ENCODE measurements at regions not wholly inside any gene's neighbourhood (a gene's known extent, or its start where the extent isn't known, plus 50 kb on each side); places are given as distances from the start of the nearest gene placed in this dataset.

DNA sequence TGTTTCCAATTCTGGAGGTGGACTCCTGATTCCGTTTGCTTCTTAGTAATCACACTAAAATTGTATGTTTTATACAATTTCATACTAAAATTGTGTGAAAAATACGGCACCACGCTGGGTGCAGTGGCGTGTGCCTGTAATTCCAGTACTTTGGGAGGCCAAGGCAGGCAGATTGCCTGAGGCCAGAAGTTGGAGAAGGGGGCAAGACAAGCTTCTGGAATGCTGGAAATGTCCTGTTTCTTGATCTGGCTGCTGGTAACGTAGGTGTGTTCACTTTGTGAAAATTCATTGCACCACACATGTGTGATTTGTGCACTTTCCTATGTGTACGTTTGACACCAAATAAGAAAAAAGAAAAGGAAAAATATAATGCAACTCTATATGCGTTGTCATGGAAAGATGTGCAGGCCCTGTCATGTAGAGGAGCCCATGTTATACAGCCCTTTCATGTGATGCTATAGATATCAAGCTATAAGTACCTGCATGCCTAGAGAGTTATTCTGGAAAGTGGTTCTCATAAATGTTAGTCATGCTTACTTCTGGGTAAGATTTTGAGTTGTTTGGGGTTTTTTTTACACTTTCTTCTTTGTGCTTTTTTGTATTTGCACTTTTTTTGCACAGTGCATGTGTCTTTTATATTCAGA, 119.9 kb downstream of the TMEM174 start:
- DNase-seq (ENCODE audit: low read depth in 2 of 2): no peak

DNA sequence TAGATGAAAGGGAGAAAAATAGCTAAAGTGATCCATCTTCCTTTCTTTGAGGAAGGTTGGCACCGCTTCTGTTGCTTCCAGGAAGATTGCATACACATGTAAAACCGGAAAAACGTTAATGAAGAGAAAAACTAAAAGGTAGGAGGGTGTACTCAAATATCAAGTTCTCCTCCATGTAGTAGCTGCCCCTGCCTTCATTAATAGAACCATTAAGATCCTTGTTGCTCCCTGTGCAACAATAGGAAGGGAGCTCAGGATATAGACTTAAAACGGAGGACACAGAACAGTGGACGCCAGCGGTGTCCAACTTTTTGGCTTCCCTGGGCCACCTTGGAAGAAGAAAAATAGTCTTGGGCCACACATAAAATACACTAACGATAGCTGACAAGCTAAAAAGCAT, 118.9 kb downstream of the TMEM174 start:
- DNase-seq (ENCODE audit: low read depth in 2 of 2): no peak

DNA sequence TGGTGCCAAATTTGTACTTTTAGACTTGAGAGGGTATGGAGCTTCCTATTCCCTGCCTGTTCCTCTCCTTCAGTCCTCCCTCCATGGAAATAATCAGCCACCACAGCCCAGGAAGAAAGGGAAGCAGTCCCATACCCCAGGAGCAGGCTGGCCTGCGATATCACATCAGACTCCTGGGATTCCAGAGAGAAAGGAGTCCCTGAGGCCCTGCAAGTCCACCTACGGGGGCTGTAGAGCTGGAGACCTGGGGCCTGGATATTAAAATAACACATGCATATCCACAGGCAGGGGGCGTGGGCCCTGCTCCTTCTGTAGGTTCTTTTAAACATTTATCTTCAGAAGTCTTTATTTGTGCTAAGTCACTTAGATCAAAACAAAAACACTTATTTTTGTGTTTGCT, 117.2 kb downstream of the TMEM174 start:
- DNase-seq (ENCODE audit: low read depth in 2 of 2): no peak

DNA sequence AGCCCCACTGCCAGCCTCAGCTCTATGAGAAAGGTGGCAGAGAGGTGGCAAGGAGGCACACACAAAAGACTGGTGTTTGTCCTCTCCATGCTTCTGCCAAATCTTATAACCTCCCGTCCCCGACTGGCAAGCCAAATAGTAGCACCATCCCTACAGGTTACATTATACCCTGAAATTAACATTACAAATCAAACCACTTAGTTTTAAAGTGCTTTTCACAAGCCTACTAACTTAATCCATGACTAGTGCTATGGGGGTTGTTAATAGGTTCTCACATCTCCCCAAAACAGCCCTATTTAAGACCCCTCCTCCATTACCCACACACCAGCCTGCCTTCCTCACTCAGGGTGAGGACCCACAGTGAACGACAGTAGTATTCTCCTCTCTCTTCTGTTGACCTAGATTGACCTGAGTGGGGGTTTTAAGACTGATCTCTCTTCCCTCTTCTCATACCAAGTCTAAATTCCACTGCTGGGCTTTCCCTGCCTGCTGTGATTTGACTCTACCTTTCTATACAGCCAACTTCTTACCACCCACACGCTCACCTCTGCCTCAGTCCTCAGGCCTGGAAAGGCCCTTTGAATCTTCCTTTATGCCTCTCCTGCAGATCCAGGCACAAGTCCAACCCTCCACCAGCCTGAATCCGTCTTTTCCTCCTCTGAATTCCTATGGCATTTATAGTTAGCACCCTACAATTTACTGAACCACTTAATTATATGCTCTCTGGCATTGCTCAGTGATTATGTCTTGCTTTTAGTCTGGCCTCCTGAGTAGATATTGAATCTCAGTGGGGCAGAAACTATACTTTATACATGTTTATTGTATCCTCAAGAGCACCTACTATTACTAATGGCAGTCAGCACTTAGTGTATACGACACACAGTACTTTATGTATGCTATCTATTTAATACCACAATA, 116.1 kb downstream of the TMEM174 start:
- DNase-seq (ENCODE audit: low read depth in 2 of 2): no peak

DNA sequence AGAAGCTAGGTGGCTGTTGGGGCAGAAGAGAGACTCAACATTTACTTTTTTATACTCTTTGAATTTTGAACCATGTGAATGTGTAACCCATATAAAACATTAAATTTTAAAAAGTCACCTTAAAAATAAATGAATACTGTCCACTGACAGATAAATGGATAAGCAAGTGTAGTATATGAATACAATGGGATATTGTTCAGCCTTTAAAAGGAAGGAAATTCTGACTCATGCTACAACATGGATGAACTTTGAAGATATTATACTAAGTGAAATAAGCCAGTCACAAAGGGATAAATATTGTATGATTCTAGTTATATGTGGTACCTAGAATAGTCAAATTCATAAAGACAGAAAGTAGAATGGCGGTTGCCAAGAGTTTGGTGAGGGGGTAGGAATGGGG, 113.9 kb downstream of the TMEM174 start:
- DNase-seq (ENCODE audit: low read depth in 2 of 2): no peak

DNA sequence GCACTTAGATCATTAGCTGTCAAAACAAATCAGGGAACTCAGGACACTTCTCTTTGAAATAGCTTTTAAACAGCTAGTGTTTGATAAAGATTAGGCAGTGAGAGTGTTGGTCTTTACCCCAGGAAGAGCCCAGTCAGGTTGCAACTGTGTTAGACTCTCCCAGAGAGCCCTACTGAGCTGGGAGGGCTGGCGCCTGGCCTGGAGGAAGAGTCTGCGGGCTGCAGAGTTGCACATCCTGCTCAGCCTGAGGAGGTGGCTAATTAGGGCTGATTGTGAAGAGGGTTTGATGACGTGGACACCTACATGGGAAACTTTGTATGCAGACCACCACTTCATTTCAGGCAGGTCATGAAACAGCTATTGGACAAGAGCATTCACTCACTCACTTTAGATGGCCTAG, 112.0 kb downstream of the TMEM174 start:
- DNase-seq (ENCODE audit: low read depth in 2 of 2): no peak

DNA sequence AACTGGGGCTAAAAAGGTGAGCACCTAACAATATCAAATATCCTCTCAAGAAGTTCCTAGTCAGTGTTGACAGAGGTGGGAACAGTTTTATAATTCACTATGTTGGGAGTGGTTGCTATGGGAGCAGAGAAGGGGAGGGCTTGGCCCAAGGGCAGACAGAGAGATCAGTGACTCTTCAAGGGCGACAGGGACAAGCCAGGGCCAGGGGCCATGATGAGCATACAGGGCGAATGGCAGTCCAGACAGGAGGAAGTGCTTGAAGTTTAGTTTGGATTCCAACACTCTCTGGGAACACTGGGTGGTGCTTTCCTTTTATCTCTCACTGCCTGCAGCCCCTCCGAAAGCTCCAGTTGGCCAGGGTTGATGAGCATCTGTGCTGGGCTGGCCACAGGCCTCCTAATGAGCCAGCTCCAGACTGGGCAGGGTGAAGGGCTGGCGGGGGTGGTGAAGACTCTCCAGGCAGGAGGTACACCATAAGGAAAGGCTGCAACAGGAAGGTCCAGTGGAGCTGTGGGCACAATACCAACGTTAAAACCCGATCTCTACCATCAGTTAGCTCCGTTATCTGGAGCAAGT, 111.3 kb downstream of the TMEM174 start:
- no peak for DNase-seq (ENCODE audit: low read depth in 2 of 2)

DNA sequence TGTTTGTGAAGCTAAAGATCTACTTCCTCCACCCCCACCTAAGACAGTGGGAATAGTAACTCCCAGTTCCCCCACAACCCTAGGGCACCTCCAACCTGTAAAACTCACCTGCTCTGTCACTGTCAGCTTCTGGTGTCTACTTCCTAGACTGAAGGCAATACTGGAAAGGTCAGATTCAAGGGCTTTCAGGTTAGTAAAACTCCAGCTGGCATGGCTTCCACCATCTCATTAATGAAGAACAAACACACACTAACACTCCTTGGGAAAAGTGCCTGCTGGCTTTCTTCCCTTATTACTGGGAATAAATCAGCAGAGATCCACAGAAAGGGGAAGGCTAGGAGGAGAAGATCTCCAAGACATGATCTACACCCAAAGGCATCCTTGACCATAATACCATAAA, 109.9 kb downstream of the TMEM174 start:
- no peak for DNase-seq (ENCODE audit: low read depth in 2 of 2)

DNA sequence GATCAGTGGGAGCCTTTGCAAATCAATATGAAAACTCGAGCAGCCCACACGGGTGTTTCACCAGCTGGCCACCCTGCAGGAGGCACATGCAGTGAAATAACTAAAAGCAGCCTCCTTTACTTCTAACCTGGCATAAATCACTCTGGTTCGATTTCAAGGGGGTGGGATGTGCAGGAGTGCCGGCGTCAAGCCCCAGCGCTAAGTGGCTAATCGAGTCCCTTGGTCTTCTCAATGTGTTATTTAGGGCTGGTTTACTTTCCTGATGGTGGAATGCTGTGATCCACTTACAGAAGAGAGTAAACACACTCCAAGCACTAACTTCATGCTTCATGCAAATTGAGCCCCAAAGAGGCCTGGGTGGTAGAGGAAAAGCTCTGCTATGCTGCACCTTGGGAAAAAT, 109.4 kb downstream of the TMEM174 start:
- DNase-seq (ENCODE audit: low read depth in 2 of 2): no peak

DNA sequence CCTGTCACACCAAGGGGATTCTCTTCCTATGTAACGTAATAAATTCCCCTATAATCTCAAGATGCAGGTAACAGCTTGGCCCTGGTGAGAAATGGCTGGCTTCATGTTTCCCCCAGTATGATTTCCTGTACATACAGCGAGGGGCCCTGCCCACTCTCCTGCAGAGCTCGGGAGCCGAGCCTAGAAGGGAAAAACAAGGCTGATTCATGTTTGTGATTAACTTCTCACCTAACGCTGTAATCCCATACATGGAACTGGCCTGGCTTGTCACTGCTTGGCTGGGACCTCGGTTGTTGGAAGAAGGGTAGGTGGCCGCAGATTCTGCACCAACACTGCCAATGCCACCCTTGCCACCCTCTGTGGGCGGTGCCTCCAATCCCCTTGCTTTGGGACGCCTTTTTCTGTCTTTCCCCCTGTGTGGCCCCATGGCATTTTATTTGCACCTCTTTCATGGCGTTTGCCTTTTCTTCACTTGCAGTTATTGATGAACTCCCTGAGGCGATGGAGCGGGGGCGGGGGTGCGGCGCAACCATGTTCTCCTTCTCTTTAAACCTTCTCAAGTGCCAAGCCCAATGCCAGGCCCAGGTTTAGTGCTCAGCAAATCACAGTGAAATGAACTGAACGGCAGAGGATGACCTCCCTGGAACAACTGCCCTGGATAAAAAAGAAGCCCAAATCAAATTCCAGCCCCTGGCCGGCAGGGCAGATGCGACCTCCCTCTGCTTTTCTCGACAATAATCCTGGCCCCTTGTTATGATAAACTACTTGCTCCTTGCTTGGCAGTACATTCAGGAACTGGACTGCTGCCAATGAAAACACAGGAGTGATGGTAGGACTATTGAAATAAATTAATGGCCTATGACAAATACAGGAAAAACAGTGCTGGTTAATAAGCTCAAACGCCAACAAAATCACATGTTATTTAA, 108.1 kb downstream of the TMEM174 start:
- DNase-seq (ENCODE audit: low read depth in 2 of 2): no peak

DNA sequence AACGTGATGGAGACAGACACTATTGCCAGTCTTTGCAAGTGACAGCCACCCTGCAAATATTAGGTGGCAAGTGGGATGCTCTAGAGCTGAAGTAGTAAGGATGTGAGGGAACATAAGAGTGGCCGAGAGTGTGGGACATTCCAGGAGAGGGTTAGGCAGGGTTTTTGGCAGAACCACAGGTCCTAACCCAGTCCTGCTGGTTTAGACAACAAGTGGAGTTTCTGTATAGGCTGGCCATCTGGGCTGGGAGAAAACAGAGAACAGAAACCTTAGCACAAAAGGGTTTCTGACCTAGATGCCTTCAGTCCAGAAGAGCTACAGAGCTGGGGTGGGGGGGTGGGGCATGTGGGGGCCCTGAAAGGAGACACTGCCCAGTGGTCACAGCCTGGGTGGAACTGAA, 107.4 kb downstream of the TMEM174 start:
- no peak for DNase-seq (ENCODE audit: low read depth in 2 of 2)

DNA sequence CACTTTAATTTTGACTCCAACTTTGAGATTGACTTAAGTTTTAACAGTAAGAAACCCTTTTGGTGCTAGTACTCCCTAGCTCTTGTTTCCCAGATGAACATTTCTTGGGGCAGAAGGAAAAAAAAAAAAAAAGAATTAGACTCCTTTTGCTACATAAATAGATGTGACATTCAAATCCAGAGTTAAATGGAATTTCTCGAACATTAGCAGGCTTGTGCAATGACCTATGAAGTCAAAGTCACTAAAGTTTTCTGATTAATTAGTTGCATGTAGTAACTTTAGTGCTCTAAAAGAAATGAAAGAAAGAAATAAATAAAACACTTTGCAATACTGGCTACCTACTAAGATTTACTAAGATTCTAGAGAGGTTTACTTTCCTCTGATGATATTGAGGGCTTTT, 106.8 kb downstream of the TMEM174 start:
- no peak for DNase-seq (ENCODE audit: low read depth in 2 of 2)

DNA sequence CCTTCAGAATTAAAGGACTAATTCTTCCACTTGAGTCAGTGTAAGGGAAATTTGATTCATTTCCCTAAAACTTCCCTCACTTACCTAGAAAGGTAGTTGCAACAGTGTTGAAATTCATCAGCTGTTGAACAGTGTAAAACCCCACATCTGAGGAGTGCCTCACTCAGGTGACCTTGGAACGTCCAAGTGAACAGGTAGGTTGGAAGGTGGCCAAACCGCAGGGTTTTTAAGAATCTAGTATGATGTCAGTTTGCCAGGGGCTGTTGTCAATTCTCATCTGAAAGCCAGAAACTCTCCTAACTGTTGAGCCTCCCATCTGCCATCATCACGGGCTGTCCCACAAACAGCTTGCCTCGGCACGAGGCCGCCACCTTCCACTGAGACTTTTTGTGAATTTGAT, 105.7 kb downstream of the TMEM174 start:
- DNase-seq (ENCODE audit: low read depth in 2 of 2): no peak

DNA sequence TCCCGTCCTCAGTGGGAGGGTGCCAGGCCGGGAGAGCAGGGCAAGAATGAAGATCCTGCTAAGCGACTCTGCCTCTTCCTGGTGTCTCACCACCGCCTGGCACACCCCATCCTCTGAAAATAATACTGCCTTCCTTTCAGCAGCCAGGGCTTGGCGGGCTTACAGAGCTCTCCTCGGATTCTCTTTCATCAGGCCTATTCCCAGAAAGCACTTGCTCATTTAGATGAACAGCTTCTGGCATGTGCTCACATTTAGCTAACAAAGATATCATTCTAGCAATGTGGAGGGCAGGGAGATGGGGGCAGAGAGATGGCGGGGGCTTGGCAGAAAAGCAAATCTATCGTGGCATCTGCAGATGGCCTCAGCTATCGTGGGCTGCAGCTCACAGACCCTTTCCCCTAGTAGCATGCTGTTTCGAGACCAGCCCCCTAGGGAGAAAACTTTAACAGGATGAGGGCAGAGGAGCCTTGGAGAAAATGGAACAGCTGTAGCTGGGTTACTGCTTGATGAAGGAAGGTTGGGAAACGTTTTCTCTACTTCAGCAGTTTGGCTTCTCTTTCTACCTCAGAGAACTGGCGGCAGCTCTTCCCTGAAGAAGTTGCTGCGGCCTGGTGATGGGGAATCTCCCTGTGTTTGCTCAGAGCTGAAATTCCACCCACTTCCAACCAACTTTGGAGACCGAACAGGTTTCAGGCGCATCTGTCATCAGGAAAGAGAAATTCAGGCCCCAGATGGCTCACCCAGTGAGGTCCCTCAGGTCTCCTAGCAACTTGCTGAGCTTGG, 102.1 kb downstream of the TMEM174 start:
- no peak for DNase-seq (ENCODE audit: low read depth in 2 of 2)

DNA sequence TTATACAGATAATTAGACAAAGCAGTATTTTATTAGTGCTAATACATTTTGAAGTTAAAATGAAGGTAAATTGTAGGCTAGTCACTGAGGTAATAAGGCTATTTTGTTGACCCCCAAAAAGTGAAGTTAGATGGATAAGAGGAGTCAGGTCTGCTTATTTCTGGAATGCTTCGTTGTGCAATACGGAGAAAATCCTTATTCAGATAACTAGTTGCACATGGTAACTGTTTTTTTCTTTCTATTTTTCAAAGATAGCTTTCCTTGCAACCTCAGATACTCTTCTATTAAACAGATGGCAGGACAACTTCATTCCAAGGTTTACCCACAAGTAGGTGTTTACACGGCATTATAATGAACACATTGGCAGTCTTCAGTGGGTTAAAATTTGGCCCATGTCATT, 101.1 kb downstream of the TMEM174 start:
- DNase-seq (ENCODE audit: low read depth in 2 of 2): no peak

DNA sequence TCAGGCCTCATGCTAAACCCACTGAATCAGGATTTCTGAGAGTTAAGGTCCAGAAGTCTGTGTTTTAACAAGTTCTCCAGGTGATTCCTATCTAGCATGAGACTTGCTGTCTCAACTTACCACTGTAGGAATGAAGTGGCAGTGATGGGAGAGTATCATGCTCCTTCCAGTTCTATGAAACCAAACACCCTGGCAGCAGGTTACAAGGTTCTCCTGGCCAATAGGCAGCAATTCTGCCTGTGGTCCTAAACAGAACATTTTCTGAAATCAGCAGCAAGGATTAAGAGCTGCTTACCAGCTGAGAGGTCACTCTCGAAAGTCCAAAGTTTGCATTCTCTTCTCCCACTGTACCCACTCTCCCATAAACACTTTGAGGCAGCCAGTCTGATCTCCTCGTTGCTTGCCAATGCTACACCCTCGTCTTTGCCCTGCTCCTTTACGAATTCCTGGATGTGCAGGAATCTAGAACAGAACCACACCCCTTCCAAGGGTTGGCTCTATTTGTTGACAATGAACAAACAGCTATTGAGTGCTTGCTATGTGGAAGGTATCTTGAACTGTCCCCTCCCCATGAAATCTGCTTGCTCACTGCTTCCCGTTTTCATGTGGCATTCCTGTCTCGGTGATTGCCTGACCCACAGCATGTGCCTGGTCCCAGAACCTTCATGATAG, 100.5 kb downstream of the TMEM174 start:
- no peak for DNase-seq (ENCODE audit: low read depth in 2 of 2)

DNA sequence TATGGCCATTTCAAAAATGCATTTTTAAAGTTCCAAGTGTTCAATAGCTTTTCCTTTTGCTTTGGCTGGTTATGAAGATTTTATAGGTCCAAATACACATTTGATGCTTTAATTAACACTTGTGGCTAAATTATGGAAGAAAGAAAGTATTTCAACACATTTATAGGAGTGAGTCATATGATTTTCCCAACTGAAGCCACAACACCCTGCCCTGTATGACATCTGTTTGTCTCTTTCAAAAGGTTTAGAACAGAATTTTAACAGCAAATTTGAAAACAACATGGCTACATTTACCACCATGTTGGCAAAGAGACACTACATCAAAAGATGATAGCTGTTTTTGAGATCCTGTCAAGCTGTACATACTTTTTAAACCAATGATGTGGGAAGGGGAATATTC, 99.4 kb downstream of the TMEM174 start:
- no peak for DNase-seq (ENCODE audit: low read depth in 2 of 2)

DNA sequence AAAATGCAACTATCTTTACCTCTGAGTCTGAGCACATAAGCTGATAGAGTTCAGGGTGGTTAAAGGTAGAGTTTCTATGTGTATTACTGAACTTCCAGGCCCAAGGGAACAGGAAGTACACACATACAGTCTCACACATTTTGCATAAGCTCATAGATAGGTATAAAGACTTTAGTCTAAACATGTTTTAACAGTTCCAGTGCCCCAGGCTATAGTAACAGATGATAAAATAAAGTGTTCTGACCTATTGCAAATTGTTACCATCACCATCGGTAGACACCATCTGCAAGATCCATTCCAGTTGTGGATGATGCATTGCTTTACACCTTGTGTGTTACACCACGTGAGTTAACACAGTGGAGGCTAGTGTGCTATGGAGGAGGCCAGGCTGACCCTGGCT, 95.8 kb downstream of the TMEM174 start:
- DNase-seq (ENCODE audit: low read depth in 2 of 2): no peak

DNA sequence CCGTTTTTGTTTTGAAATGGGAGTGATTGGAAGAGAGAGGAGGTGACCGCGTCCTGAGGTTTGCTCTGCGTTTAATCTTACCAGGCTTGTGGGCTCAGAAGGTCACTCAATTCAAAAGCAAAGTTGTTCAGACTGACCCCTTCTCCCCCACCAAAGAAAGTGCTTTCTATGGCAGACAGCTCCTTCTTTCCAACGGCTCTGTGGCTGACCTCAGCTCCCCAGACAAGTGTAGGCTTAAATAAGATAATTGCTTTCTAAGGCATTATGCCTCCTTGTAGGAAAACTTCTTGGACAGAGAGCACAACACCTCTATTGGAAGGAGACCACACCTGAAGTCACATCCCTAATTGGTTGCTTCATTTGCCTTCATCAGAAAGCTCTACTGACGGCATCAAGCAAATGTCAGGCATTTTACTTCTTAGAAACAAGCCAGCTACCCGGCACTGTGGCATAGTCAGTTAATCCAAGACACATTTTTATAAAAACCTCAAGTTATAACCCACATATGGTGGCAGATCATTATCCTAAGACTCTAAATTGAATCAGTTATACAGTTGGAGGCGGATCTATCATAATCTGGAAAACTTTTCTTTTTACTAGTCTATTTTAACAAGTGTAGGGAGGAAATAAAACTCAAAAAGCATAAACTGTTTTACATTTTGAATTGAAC, 94.9 kb downstream of the TMEM174 start:
- no peak for DNase-seq (ENCODE audit: low read depth in 2 of 2)

Measured in stimulated activated CD8-positive, alpha-beta memory T cell treated with anti-CD3 and anti-CD28 coated beads, Interleukin-15, amount 100 ng/mL, for 4 hours (primary cell).